ENCODE measurements at regions not wholly inside any gene's neighbourhood (a gene's known extent, or its start where the extent isn't known, plus 50 kb on each side); places are given as distances from the start of the nearest gene placed in this dataset.

- ChIA-PET POLR2A (no interaction called here), CTCF (no interaction called here)
- H3K9me3 Mint-ChIP-seq = no peaks in the 10 kb centered on the region
- no peaks in the 10 kb centered on the region for H3K36me3 Mint-ChIP-seq (ENCODE audit: low read depth)
- intact Hi-C loops (cut with micrococcal nuclease) = no loop called here
- H3K27ac Mint-ChIP-seq = no peak overlapping the region
- H3K4me1 Mint-ChIP-seq = no peaks in the 10 kb centered on the region
- DNase-seq = no peak
- no peaks in the 10 kb centered on the region for H3K27me3 Mint-ChIP-seq
- H3K4me3 Mint-ChIP-seq = no peak overlapping the region
- TF ChIP-seq CTCF (IDR thresholded peaks at IDR 0.05) = no peak
- ATAC-seq (ENCODE audit: low read depth) = no peak
These were observed 726.0 kb downstream of the C4orf33 start for GRCh38 chr4:129821963-129822362.

- Mint-ChIP-seq H3K36me3 (ENCODE audit: low read depth) (no peaks in the 10 kb centered on the region), H3K4me1 (no peaks in the 10 kb centered on the region), H3K27ac (no peak overlapping the region), H3K4me3 (no peak overlapping the region), H3K9me3 (no peaks in the 10 kb centered on the region), H3K27me3 (no peaks in the 10 kb centered on the region)
- TF ChIP-seq CTCF (IDR thresholded peaks at IDR 0.05) = no peak
- DNase-seq (no peak), ATAC-seq (ENCODE audit: low read depth) (no peak)
- intact Hi-C loops (cut with micrococcal nuclease) = no loop called here
- CTCF ChIA-PET = no interaction called here
- POLR2A ChIA-PET = no interaction called here
These were observed 726.7 kb downstream of the C4orf33 start for GRCh38 chr4:129822701-129823100.

- POLR2A ChIA-PET = no interaction called here
- Mint-ChIP-seq H3K36me3 (ENCODE audit: low read depth) (no peaks in the 10 kb centered on the region), H3K4me3 (no peak overlapping the region), H3K9me3 (no peaks in the 10 kb centered on the region), H3K4me1 (no peaks in the 10 kb centered on the region), H3K27me3 (no peaks in the 10 kb centered on the region), H3K27ac (no peak overlapping the region)
- intact Hi-C loops (cut with micrococcal nuclease) = no loop called here
- ATAC-seq (ENCODE audit: low read depth) = no peak
- no peak for DNase-seq
- CTCF ChIA-PET = no interaction called here
- TF ChIP-seq CTCF (IDR thresholded peaks at IDR 0.05) = no peak
These were observed 727.2 kb downstream of the C4orf33 start for GRCh38 chr4:129823105-129823504.

- ATAC-seq (ENCODE audit: low read depth) (no peak), DNase-seq (no peak)
- no peaks in the 10 kb centered on the region for H3K4me1 Mint-ChIP-seq
- no peak overlapping the region for H3K4me3 Mint-ChIP-seq
- no peaks in the 10 kb centered on the region for H3K9me3 Mint-ChIP-seq
- intact Hi-C loops (cut with micrococcal nuclease) = no loop called here
- no peaks in the 10 kb centered on the region for H3K27me3 Mint-ChIP-seq
- ChIA-PET CTCF (no interaction called here), POLR2A (no interaction called here)
- no peaks in the 10 kb centered on the region for H3K36me3 Mint-ChIP-seq (ENCODE audit: low read depth)
- H3K27ac Mint-ChIP-seq = no peak overlapping the region
- TF ChIP-seq CTCF (IDR thresholded peaks at IDR 0.05) = no peak
These were observed 733.4 kb downstream of the C4orf33 start for GRCh38 chr4:129829373-129829772.

- Mint-ChIP-seq H3K36me3 (ENCODE audit: low read depth) (no peaks in the 10 kb centered on the region), H3K27me3 (no peaks in the 10 kb centered on the region), H3K4me1 (no peaks in the 10 kb centered on the region), H3K9me3 (peaks cover 2% of the 10 kb centered on the region), H3K27ac (no peak overlapping the region), H3K4me3 (no peak overlapping the region)
- DNase-seq (no peak), ATAC-seq (ENCODE audit: low read depth) (no peak)
- intact Hi-C loops (cut with micrococcal nuclease) = no loop called here
- ChIA-PET CTCF (no interaction called here), POLR2A (no interaction called here)
- no peak for TF ChIP-seq CTCF (IDR thresholded peaks at IDR 0.05)
These were observed 743.7 kb downstream of the C4orf33 start for GRCh38 chr4:129839687-129840086.

All from activated B cell treated with CpG ODN at 0.5 μM for 24 hours (primary cell).